Neuronal stem cell (in vitro differentiated cells): ENCODE measurements at regions not wholly inside any gene's neighbourhood (a gene's known extent, or its start where the extent isn't known, plus 50 kb on each side); places are given as distances from the start of the nearest gene placed in this dataset.

ENCODE experiments used
- DNase-seq: peaks from one replicate; pipeline ENCODE4 v3.0.0-alpha.2; 2013; ENCODE audit warnings: low spot score
- H2AFZ ChIP-seq: one replicate; pipeline ENCODE4 v1.6.1; 2013; ENCODE audit warnings: mild to moderate bottlenecking, low read length, inconsistent platforms
- H2AK5ac ChIP-seq: 2 replicates; pipeline ENCODE4 v1.6.1; 2013; ENCODE audit warnings: low read depth, mild to moderate bottlenecking, inconsistent platforms, low read length, moderate library complexity, mixed read lengths
- H2BK120ac ChIP-seq: 2 replicates; pipeline ENCODE4 v1.6.1; 2013; ENCODE audit warnings: low read depth, mild to moderate bottlenecking, inconsistent platforms, low read length, moderate library complexity, mixed read lengths
- H2BK12ac ChIP-seq: one replicate; pipeline ENCODE4 v1.6.1; 2013; ENCODE audit warnings: low read length, inconsistent platforms
- H2BK15ac ChIP-seq: 2 replicates; pipeline ENCODE4 v1.6.1; 2013; ENCODE audit warnings: mild to moderate bottlenecking, low read length, inconsistent platforms, mixed read lengths
- H2BK5ac ChIP-seq: one replicate; pipeline ENCODE4 v1.6.1; 2013; ENCODE audit warnings: inconsistent platforms, mild to moderate bottlenecking, low read length, moderate library complexity
- H3K14ac ChIP-seq: one replicate; pipeline ENCODE4 v1.6.1; 2013; ENCODE audit warnings: low read length, inconsistent platforms
- H3K18ac ChIP-seq: 2 replicates; pipeline ENCODE4 v1.6.1; 2013; ENCODE audit warnings: low read length, inconsistent platforms
- H3K23ac ChIP-seq: 2 replicates; pipeline ENCODE4 v1.6.1; 2013; ENCODE audit warnings: low read depth, mild to moderate bottlenecking, mixed read lengths, low read length, inconsistent platforms; ENCODE audit not compliant: poor library complexity
- H3K27ac ChIP-seq: replicated peaks from 3 replicates; pipeline ENCODE4 v1.5.1; 2013; ENCODE audit warnings: low read length, inconsistent platforms
- H3K27me3 ChIP-seq, 3 experiments: 2 replicates each; pipeline ENCODE4 v1.6.1; 2013; ENCODE audit warnings: low read length in 3 of 3, mild to moderate bottlenecking in 2 of 3, inconsistent platforms in 1 of 3, low read depth in 1 of 3, mixed read lengths in 1 of 3, moderate library complexity in 1 of 3; ENCODE audit not compliant: control insufficient read depth in 3 of 3, insufficient read depth in 3 of 3
- H3K36me3 ChIP-seq, 2 donors: replicated peaks in 1 of 2; 2 replicates each; pipeline ENCODE4 v1.6.1; 2013; ENCODE audit warnings: low read length in 2 of 2; ENCODE audit not compliant: control insufficient read depth in 2 of 2, insufficient read depth in 2 of 2
- H3K4ac ChIP-seq: 2 replicates; pipeline ENCODE4 v1.6.1; 2013; ENCODE audit warnings: inconsistent platforms, mild to moderate bottlenecking, low read length, moderate library complexity
- H3K4me1 ChIP-seq, 2 donors: 1 replicate in 1 of 2; 2 replicates in 1 of 2; pipeline ENCODE4 v1.6.1; 2013; ENCODE audit warnings: low read length in 2 of 2, low read depth in 1 of 2; ENCODE audit not compliant: control insufficient read depth in 2 of 2, insufficient read depth in 1 of 2
- H3K4me2 ChIP-seq: one replicate; pipeline ENCODE4 v1.6.1; 2013; ENCODE audit warnings: mild to moderate bottlenecking, low read length, inconsistent platforms; ENCODE audit not compliant: insufficient read depth, poor library complexity, severe bottlenecking
- H3K4me3 ChIP-seq, 2 donors: 2 replicates each; pipeline ENCODE4 v1.5.1; 2013; ENCODE audit warnings: low read length in 2 of 2, mild to moderate bottlenecking in 2 of 2, inconsistent platforms in 1 of 2, moderate library complexity in 1 of 2
- H3K79me1 ChIP-seq: one replicate; pipeline ENCODE4 v1.6.1; 2013; ENCODE audit warnings: low read depth, mild to moderate bottlenecking, inconsistent platforms, low read length, moderate library complexity
- H3K9ac ChIP-seq: one replicate; pipeline ENCODE4 v1.6.1; 2013; ENCODE audit warnings: mild to moderate bottlenecking, low read depth, low read length, inconsistent platforms; ENCODE audit not compliant: poor library complexity
- H3K9me3 ChIP-seq, 2 donors: replicated peaks in 1 of 2; 2 replicates each; pipeline versions ENCODE3 to v1.6.1; 2013; ENCODE audit warnings: low read length in 2 of 2, mild to moderate bottlenecking in 2 of 2, inconsistent platforms in 1 of 2, low read depth in 1 of 2, mixed read lengths in 1 of 2, moderate library complexity in 1 of 2; ENCODE audit not compliant: control insufficient read depth in 2 of 2, insufficient read depth in 1 of 2
- H4K8ac ChIP-seq: one replicate; pipeline ENCODE4 v1.6.1; 2013; ENCODE audit warnings: low read depth, mild to moderate bottlenecking, inconsistent platforms, low read length, moderate library complexity
- H4K91ac ChIP-seq: one replicate; pipeline ENCODE4 v1.6.1; 2013; ENCODE audit warnings: low read length, low read depth, mild to moderate bottlenecking, inconsistent platforms; ENCODE audit not compliant: poor library complexity
- WGBS, 2 donors: extraction: QIAGEN DNeasy Blood & Tissue Kit; methylation state at CpG; one replicate each; pipeline ENCODE4 v1.1.7; 2013; ENCODE audit warnings: missing lambda C conversion rate in 2 of 2, mixed read lengths in 1 of 2; ENCODE audit not compliant: insufficient read length in 2 of 2, insufficient replicate concordance in 1 of 2; ENCODE audit errors: extremely low coverage in 2 of 2; 5-methylcytosine and 5-hydroxymethylcytosine counted together

GRCh38 chr6:145143379-145143778 lies 591.9 kb downstream of the EPM2A start:
- Histone ChIP-seq H2AK5ac (no peak overlapping the region), H3K14ac (no peak overlapping the region), H3K18ac (no peak overlapping the region), H3K4me1 (peaks cover 6 to 11% of the 10 kb centered on the region in 2 donors), H2BK12ac (no peak overlapping the region), H3K27ac (no peak overlapping the region), H3K4ac (no peak overlapping the region), H3K36me3 (no peaks in the 10 kb centered on the region), H3K79me1 (no peaks in the 10 kb centered on the region), H4K8ac (no peak overlapping the region), H3K9ac (no peak overlapping the region), H3K23ac (no peak overlapping the region), H3K9me3 (no peaks in the 10 kb centered on the region), H3K4me2 (no peak overlapping the region), H2AFZ (no peak overlapping the region), H2BK120ac (no peak overlapping the region), H2BK5ac (no peak overlapping the region), H3K27me3 (no peaks in the 10 kb centered on the region), H2BK15ac (no peak overlapping the region), H3K4me3 (no peak overlapping the region), H4K91ac (no peak overlapping the region)
- no CpG with 5 or more reads among the region's 3 CpGs for WGBS, 2 donors
- DNase-seq, result no peak

- H3K14ac ChIP-seq, result no peak overlapping the region
- H2BK5ac ChIP-seq, result no peak overlapping the region
- H3K4ac ChIP-seq, result no peak overlapping the region
- no peaks in the 10 kb centered on the region for H3K9me3 ChIP-seq
- no peak overlapping the region for H3K27ac ChIP-seq
- no peak overlapping the region for H2AK5ac ChIP-seq
- no peak overlapping the region for H2BK15ac ChIP-seq
- H4K8ac ChIP-seq, result no peak overlapping the region
- H3K79me1 ChIP-seq, result no peaks in the 10 kb centered on the region
- H3K4me1 ChIP-seq, result no peaks in the 10 kb centered on the region
- DNase-seq, result no peak
- no peak overlapping the region for H3K4me3 ChIP-seq
- no peaks in the 10 kb centered on the region for H3K36me3 ChIP-seq
- H3K18ac ChIP-seq, result no peak overlapping the region
- H3K27me3 ChIP-seq, result no peaks in the 10 kb centered on the region
- no peak overlapping the region for H4K91ac ChIP-seq
- no peak overlapping the region for H3K23ac ChIP-seq
- H2BK12ac ChIP-seq, result no peak overlapping the region
- no peak overlapping the region for H2AFZ ChIP-seq
- H3K4me2 ChIP-seq, result no peak overlapping the region
- H2BK120ac ChIP-seq, result no peak overlapping the region
- no peak overlapping the region for H3K9ac ChIP-seq
Observed at GRCh38 chr6:145147559-145147958, 587.8 kb downstream of the EPM2A start.

GRCh38 chr6:145147981-145148749 lies 587.2 kb downstream of the EPM2A start:
- WGBS, 2 donors, result no CpG with 5 or more reads among the region's 3 CpGs
- H3K4me2 ChIP-seq, result no peak overlapping the region
- no peak overlapping the region for H2BK12ac ChIP-seq
- H2BK5ac ChIP-seq, result no peak overlapping the region
- no peak overlapping the region for H3K14ac ChIP-seq
- H4K8ac ChIP-seq, result no peak overlapping the region
- H2AK5ac ChIP-seq, result no peak overlapping the region
- no peak for DNase-seq
- H3K4me1 ChIP-seq, result no peaks in the 10 kb centered on the region
- no peaks in the 10 kb centered on the region for H3K36me3 ChIP-seq
- H4K91ac ChIP-seq, result no peak overlapping the region
- H3K79me1 ChIP-seq, result no peaks in the 10 kb centered on the region
- no peak overlapping the region for H3K27ac ChIP-seq
- no peaks in the 10 kb centered on the region for H3K27me3 ChIP-seq
- H3K9me3 ChIP-seq, result no peaks in the 10 kb centered on the region
- no peak overlapping the region for H2AFZ ChIP-seq
- H3K23ac ChIP-seq, result no peak overlapping the region
- no peak overlapping the region for H3K4ac ChIP-seq
- no peak overlapping the region for H3K9ac ChIP-seq
- H2BK120ac ChIP-seq, result no peak overlapping the region
- H3K18ac ChIP-seq, result no peak overlapping the region
- no peak overlapping the region for H2BK15ac ChIP-seq
- no peak overlapping the region for H3K4me3 ChIP-seq

GRCh38 chr6:145148776-145149175 lies 586.5 kb downstream of the EPM2A start:
- Histone ChIP-seq H2AK5ac (no peak overlapping the region), H3K4me3 (no peak overlapping the region), H2BK15ac (no peak overlapping the region), H3K27me3 (no peaks in the 10 kb centered on the region), H3K9ac (no peak overlapping the region), H3K4ac (no peak overlapping the region), H2BK5ac (no peak overlapping the region), H2AFZ (no peak overlapping the region), H3K4me1 (no peaks in the 10 kb centered on the region), H3K4me2 (no peak overlapping the region), H3K23ac (no peak overlapping the region), H3K27ac (no peak overlapping the region), H3K18ac (no peak overlapping the region), H2BK120ac (no peak overlapping the region), H3K36me3 (no peaks in the 10 kb centered on the region), H3K9me3 (no peaks in the 10 kb centered on the region), H3K79me1 (no peaks in the 10 kb centered on the region), H4K8ac (no peak overlapping the region), H4K91ac (no peak overlapping the region), H3K14ac (no peak overlapping the region), H2BK12ac (no peak overlapping the region)
- DNase-seq, result no peak
- no CpG with 5 or more reads among the region's 2 CpGs for WGBS, 2 donors
